ENCODE measurements at regions not wholly inside any gene's neighbourhood (a gene's known extent, or its start where the extent isn't known, plus 50 kb on each side); places are given as distances from the start of the nearest gene placed in this dataset.
A peak's percentile ranks its signal among the peaks of the same experiment; 100 is the strongest.

- H3K27me3 Mint-ChIP-seq: no peaks in the 10 kb centered on the region
These were observed 165.8 kb upstream of the ANKH start for GRCh38 chr5:15037247-15037908.

GRCh38 chr5:15034379-15034778 is 162.8 kb upstream of the ANKH start:
- DNase-seq (no peak), ATAC-seq (no peak)
- Mint-ChIP-seq H3K4me3 (no peak overlapping the region), H3K9me3 (peaks cover 8 to 9% of the 10 kb centered on the region in 2 donors), H3K27ac (no peak overlapping the region), H3K4me1 (no peaks in the 10 kb centered on the region), H3K27me3 (peaks cover 6% of the 10 kb centered on the region)

More at GRCh38 chr5:15037247-15037908, 165.8 kb upstream of the ANKH start:
- Mint-ChIP-seq H3K9me3 (peaks cover 8 to 11% of the 10 kb centered on the region in 2 donors), H3K27ac (no peak overlapping the region), H3K4me1 (no peaks in the 10 kb centered on the region), H3K4me3 (no peak overlapping the region)
- no peak for DNase-seq
- ATAC-seq: no peak

GRCh38 chr5:15031180-15031579 is 159.6 kb upstream of the ANKH start:
- no peaks in the 10 kb centered on the region for H3K9me3 Mint-ChIP-seq
- no peak overlapping the region for H3K4me3 Mint-ChIP-seq
- DNase-seq (no peak), ATAC-seq (no peak)
- no peaks in the 10 kb centered on the region for H3K4me1 Mint-ChIP-seq
- no peak overlapping the region for H3K27ac Mint-ChIP-seq
- peaks cover 38% of the 10 kb centered on the region for H3K27me3 Mint-ChIP-seq

- peaks cover 53% of the 10 kb centered on the region for H3K27me3 Mint-ChIP-seq
- H3K9me3 Mint-ChIP-seq: peaks cover 0 to 4% of the 10 kb centered on the region in 2 donors
These were observed 156.2 kb upstream of the ANKH start for GRCh38 chr5:15027764-15028163.

GRCh38 chr5:15026944-15027343 is 155.4 kb upstream of the ANKH start:
- H3K4me3 Mint-ChIP-seq: no peak overlapping the region
- H3K27me3 Mint-ChIP-seq: peaks cover 60% of the 10 kb centered on the region
- ATAC-seq: no peak

More at GRCh38 chr5:15027764-15028163, 156.2 kb upstream of the ANKH start:
- no peak for ATAC-seq
- Mint-ChIP-seq H3K4me3 (no peak overlapping the region), H3K27ac (no peak overlapping the region), H3K4me1 (peaks cover 5% of the 10 kb centered on the region)
- DNase-seq: no peak

GRCh38 chr5:15026011-15026893 is 154.7 kb upstream of the ANKH start:
- DNase-seq (no peak), ATAC-seq (no peak)
- H3K27me3 Mint-ChIP-seq: peaks cover 60% of the 10 kb centered on the region
- H3K4me1 Mint-ChIP-seq: peaks cover 5% of the 10 kb centered on the region
- no peak overlapping the region for H3K4me3 Mint-ChIP-seq
- no peak overlapping the region for H3K27ac Mint-ChIP-seq
- peaks cover 0 to 4% of the 10 kb centered on the region in 2 donors for H3K9me3 Mint-ChIP-seq

More at GRCh38 chr5:15026944-15027343, 155.4 kb upstream of the ANKH start:
- peaks cover 0 to 4% of the 10 kb centered on the region in 2 donors for H3K9me3 Mint-ChIP-seq
- no peak for DNase-seq
- H3K27ac Mint-ChIP-seq: no peak overlapping the region
- H3K4me1 Mint-ChIP-seq: peaks cover 5% of the 10 kb centered on the region

- no peak for ATAC-seq
- no peak overlapping the region for H3K4me3 Mint-ChIP-seq
- H3K4me1 Mint-ChIP-seq: peaks cover 5% of the 10 kb centered on the region
- peaks cover 49% of the 10 kb centered on the region for H3K27me3 Mint-ChIP-seq
- no peak for DNase-seq
- H3K9me3 Mint-ChIP-seq: peaks cover 0 to 4% of the 10 kb centered on the region in 2 donors
- H3K27ac Mint-ChIP-seq: no peak overlapping the region
These were observed 152.3 kb upstream of the ANKH start for GRCh38 chr5:15023846-15024245.

- peaks cover 0 to 4% of the 10 kb centered on the region in 2 donors for H3K9me3 Mint-ChIP-seq
- peaks cover 44% of the 10 kb centered on the region for H3K27me3 Mint-ChIP-seq
- ATAC-seq (no peak), DNase-seq (no peak)
- peaks cover 5% of the 10 kb centered on the region for H3K4me1 Mint-ChIP-seq
- no peak overlapping the region for H3K27ac Mint-ChIP-seq
- H3K4me3 Mint-ChIP-seq: no peak overlapping the region
These were observed 151.7 kb upstream of the ANKH start for GRCh38 chr5:15023266-15023665.

- H3K4me3 Mint-ChIP-seq: no peak overlapping the region
- no peak overlapping the region for H3K27ac Mint-ChIP-seq
- peaks cover 5% of the 10 kb centered on the region for H3K4me1 Mint-ChIP-seq
These were observed 149.9 kb upstream of the ANKH start for GRCh38 chr5:15021266-15022046.

GRCh38 chr5:15020736-15021135 is 149.2 kb upstream of the ANKH start:
- Mint-ChIP-seq H3K27me3 (peaks cover 18% of the 10 kb centered on the region), H3K4me3 (no peak overlapping the region), H3K4me1 (peaks cover 5% of the 10 kb centered on the region), H3K27ac (no peak overlapping the region), H3K9me3 (peaks cover 8 to 12% of the 10 kb centered on the region in 2 donors)
- DNase-seq (no peak), ATAC-seq (no peak)

More at GRCh38 chr5:15021266-15022046, 149.9 kb upstream of the ANKH start:
- Mint-ChIP-seq H3K9me3 (peaks cover 8 to 12% of the 10 kb centered on the region in 2 donors), H3K27me3 (peaks cover 26% of the 10 kb centered on the region)
- DNase-seq (no peak), ATAC-seq (no peak)

GRCh38 chr5:15014809-15015208 is 143.2 kb upstream of the ANKH start:
- Mint-ChIP-seq H3K4me3 (no peak overlapping the region), H3K27me3 (no peaks in the 10 kb centered on the region), H3K4me1 (no peaks in the 10 kb centered on the region), H3K27ac (no peak overlapping the region), H3K9me3 (peaks cover 8% of the 10 kb centered on the region in 2 donors)
- DNase-seq (no peak), ATAC-seq (no peak)

GRCh38 chr5:15013654-15014463 is 142.3 kb upstream of the ANKH start:
- Mint-ChIP-seq H3K27ac (no peak overlapping the region), H3K9me3 (peaks cover 8% of the 10 kb centered on the region in 2 donors), H3K4me3 (no peak overlapping the region), H3K4me1 (no peaks in the 10 kb centered on the region), H3K27me3 (no peaks in the 10 kb centered on the region)
- ATAC-seq (peak; percentile 61), DNase-seq (no peak)

GRCh38 chr5:15012061-15012460 is 140.5 kb upstream of the ANKH start:
- Mint-ChIP-seq H3K9me3 (peaks cover 1 to 3% of the 10 kb centered on the region in 2 donors), H3K27me3 (no peaks in the 10 kb centered on the region), H3K4me1 (no peaks in the 10 kb centered on the region), H3K27ac (peak overlapping the region; percentile 23 to 51), H3K4me3 (no peak overlapping the region)
- DNase-seq (no peak), ATAC-seq (no peak)

GRCh38 chr5:15010936-15011335 is 139.4 kb upstream of the ANKH start:
- Mint-ChIP-seq H3K9me3 (no peaks in the 10 kb centered on the region), H3K27me3 (no peaks in the 10 kb centered on the region), H3K4me3 (no peak overlapping the region), H3K27ac (no peak overlapping the region), H3K4me1 (no peaks in the 10 kb centered on the region)
- no peak for ATAC-seq
- no peak for DNase-seq

- Mint-ChIP-seq H3K4me1 (no peaks in the 10 kb centered on the region), H3K27ac (no peak overlapping the region), H3K27me3 (no peaks in the 10 kb centered on the region), H3K9me3 (no peaks in the 10 kb centered on the region), H3K4me3 (no peak overlapping the region)
- DNase-seq: no peak
- ATAC-seq: no peak
These were observed 137.8 kb upstream of the ANKH start for GRCh38 chr5:15009420-15009819.

All from stimulated activated naive CD8-positive, alpha-beta T cell treated with anti-CD3 and anti-CD28 coated beads, Interleukin-15, amount 100 ng/mL, for 72 hours (primary cell).